Activated naive CD8-positive, alpha-beta T cell treated with anti-CD3 and anti-CD28 coated beads, Interleukin-2, amount 50 U/mL, for 24 hours (primary cell): ENCODE measurements at regions not wholly inside any gene's neighbourhood (a gene's known extent, or its start where the extent isn't known, plus 50 kb on each side); places are given as distances from the start of the nearest gene placed in this dataset.

ENCODE experiments used
- ATAC-seq: fragments of 150-1000 bp; cut with Tn5 transposase; one replicate; pipeline ENCODE4 v1.10.0; 2021
- DNase-seq: peaks from one replicate; pipeline ENCODE4 v3.0.0; 2021
- H3K27ac Mint-ChIP-seq: one replicate; pipeline ENCODE4 v1.8.0; 2021; ENCODE audit warnings: mild to moderate bottlenecking, mixed read lengths
- H3K27me3 Mint-ChIP-seq: one replicate; pipeline ENCODE4 v1.8.0; 2021; ENCODE audit warnings: mixed read lengths
- H3K36me3 Mint-ChIP-seq: one replicate; pipeline ENCODE4 v1.8.0; 2021; ENCODE audit warnings: low read depth, mixed read lengths
- H3K4me1 Mint-ChIP-seq: one replicate; pipeline ENCODE4 v1.8.0; 2021; ENCODE audit warnings: mixed read lengths
- H3K4me3 Mint-ChIP-seq: one replicate; pipeline ENCODE4 v1.8.0; 2021; ENCODE audit warnings: mild to moderate bottlenecking, moderate library complexity, mixed read lengths
- H3K9me3 Mint-ChIP-seq: one replicate; pipeline ENCODE4 v1.8.0; 2021; ENCODE audit warnings: mixed read lengths

DNA sequence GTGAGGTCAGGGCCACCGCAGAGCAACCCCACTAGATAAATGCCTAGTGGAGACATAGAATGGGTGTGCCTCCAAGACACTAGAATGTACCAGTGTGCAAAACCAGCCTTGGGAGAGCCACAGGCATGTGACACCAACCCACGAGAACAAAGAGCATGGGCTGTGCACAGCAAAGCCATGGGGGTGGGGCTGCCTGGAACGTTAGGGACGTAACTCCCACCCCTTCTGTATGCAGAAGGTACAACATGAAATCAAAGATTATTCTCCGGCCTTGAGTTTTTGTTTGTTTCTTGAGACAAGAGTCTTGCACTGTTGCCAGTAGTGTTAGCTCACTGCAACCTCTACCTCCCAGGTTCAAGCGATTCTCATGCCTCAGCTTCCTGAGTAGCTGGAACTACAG is 99.5 kb downstream of the MID1IP1 start:
- peaks cover 2% of the 10 kb centered on the region for H3K4me1 Mint-ChIP-seq
- ATAC-seq, result no peak
- peaks cover 2% of the 10 kb centered on the region for H3K27me3 Mint-ChIP-seq
- H3K4me3 Mint-ChIP-seq, result no peak overlapping the region
- no peaks in the 10 kb centered on the region for H3K36me3 Mint-ChIP-seq
- H3K27ac Mint-ChIP-seq, result no peak overlapping the region
- no peak for DNase-seq
- H3K9me3 Mint-ChIP-seq, result no peaks in the 10 kb centered on the region

- peaks cover 6% of the 10 kb centered on the region for H3K4me1 Mint-ChIP-seq
- H3K27ac Mint-ChIP-seq, result no peak overlapping the region
- no peak for ATAC-seq
Measured at GRCh38 chrX:38902972-38903492, 101.8 kb downstream of the MID1IP1 start.

DNA sequence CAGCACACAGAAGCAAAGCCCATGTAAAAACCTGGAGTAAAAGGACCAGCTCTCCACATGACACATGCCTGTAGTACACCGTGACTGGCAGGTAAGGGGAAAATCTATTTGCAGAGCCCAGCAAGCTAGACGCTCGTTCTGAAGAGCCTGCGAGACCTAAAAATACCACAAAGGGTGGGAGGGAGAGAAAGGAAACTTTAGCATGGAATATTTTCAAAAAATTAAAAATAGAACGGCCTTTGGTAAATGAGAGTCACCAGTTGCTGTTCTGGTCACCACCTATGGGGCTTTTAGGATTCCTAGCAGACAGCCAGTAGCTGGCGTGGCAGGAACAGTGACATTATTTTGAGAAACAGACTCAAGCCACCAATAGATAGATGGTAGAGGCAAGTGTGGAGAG is 115.5 kb downstream of the MID1IP1 start:
- H3K27ac Mint-ChIP-seq, result no peak overlapping the region
- DNase-seq (no peak), ATAC-seq (no peak)
- peaks cover 4% of the 10 kb centered on the region for H3K9me3 Mint-ChIP-seq
- peaks cover 2% of the 10 kb centered on the region for H3K4me1 Mint-ChIP-seq
- H3K27me3 Mint-ChIP-seq, result no peaks in the 10 kb centered on the region
- no peak overlapping the region for H3K4me3 Mint-ChIP-seq
- no peaks in the 10 kb centered on the region for H3K36me3 Mint-ChIP-seq

More at GRCh38 chrX:38902972-38903492, 101.8 kb downstream of the MID1IP1 start:
- no peaks in the 10 kb centered on the region for H3K9me3 Mint-ChIP-seq
- no peak for DNase-seq
- H3K27me3 Mint-ChIP-seq, result no peaks in the 10 kb centered on the region
- H3K4me3 Mint-ChIP-seq, result no peak overlapping the region
- no peaks in the 10 kb centered on the region for H3K36me3 Mint-ChIP-seq

DNA sequence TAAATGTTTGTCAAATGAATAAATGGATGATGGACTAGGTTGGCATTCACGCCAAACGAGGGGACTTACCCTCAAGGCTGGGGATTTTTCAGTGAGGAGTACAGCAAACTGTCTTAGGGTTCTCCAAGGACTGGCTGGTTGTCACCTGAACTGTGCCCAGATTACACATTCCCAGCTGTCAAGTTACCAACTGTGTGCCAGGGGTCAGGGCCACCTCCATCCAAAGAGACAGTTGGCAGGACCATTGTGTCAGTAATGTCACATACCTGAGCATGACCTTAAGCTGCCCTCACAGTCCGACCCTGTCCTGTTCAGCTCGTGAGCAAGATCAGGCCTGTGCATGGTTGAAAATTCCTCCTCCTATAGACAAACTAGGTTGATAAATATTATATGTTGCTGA is 116.7 kb downstream of the MID1IP1 start:
- no peak overlapping the region for H3K4me3 Mint-ChIP-seq
- H3K36me3 Mint-ChIP-seq, result no peaks in the 10 kb centered on the region
- no peak for ATAC-seq

GRCh38 chrX:38919202-38919601 is 117.9 kb downstream of the MID1IP1 start:
- no peak overlapping the region for H3K4me3 Mint-ChIP-seq
- peaks cover 2% of the 10 kb centered on the region for H3K4me1 Mint-ChIP-seq
- peaks cover under 1% of the 10 kb centered on the region for H3K9me3 Mint-ChIP-seq
- H3K27ac Mint-ChIP-seq, result no peak overlapping the region
- H3K27me3 Mint-ChIP-seq, result no peaks in the 10 kb centered on the region
- DNase-seq, result no peak
- H3K36me3 Mint-ChIP-seq, result no peaks in the 10 kb centered on the region
- ATAC-seq, result no peak

More for the DNA sequence above, 116.7 kb downstream of the MID1IP1 start:
- DNase-seq, result no peak
- Mint-ChIP-seq H3K9me3 (peaks cover 4% of the 10 kb centered on the region), H3K27ac (no peak overlapping the region), H3K4me1 (peaks cover 2% of the 10 kb centered on the region), H3K27me3 (no peaks in the 10 kb centered on the region)

- no peaks in the 10 kb centered on the region for H3K27me3 Mint-ChIP-seq
- ATAC-seq, result no peak
- no peak overlapping the region for H3K4me3 Mint-ChIP-seq
- no peak for DNase-seq
- H3K4me1 Mint-ChIP-seq, result peaks cover 2% of the 10 kb centered on the region
- H3K9me3 Mint-ChIP-seq, result no peaks in the 10 kb centered on the region
- no peak overlapping the region for H3K27ac Mint-ChIP-seq
- no peaks in the 10 kb centered on the region for H3K36me3 Mint-ChIP-seq
Measured at GRCh38 chrX:38919853-38920528, 118.7 kb downstream of the MID1IP1 start.

GRCh38 chrX:38923451-38923969 is 122.3 kb downstream of the MID1IP1 start:
- Mint-ChIP-seq H3K9me3 (no peaks in the 10 kb centered on the region), H3K4me1 (no peaks in the 10 kb centered on the region), H3K4me3 (no peak overlapping the region), H3K27me3 (no peaks in the 10 kb centered on the region), H3K27ac (no peak overlapping the region), H3K36me3 (no peaks in the 10 kb centered on the region)
- DNase-seq, result no peak
- no peak for ATAC-seq

DNA sequence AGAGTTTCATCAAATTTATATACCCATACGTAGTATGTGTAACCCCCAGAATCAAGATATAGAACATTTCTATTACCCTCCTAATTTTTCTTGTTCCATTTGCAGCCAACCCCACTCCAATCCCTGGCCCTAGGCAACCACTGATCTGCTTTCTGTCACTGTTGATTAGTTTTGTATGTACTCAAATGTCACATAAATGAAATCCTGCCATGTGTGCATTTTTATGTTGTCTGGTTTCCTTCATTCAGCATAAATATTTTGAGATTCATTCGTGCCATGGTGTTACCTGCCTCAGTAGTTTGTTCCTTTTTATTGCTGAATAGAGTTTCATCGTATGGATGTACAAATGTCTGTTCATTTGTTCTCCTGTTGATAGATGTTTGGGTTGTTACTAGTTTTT is 126.3 kb downstream of the MID1IP1 start:
- Mint-ChIP-seq H3K36me3 (no peaks in the 10 kb centered on the region), H3K4me1 (no peaks in the 10 kb centered on the region), H3K9me3 (no peaks in the 10 kb centered on the region), H3K27ac (no peak overlapping the region), H3K27me3 (no peaks in the 10 kb centered on the region), H3K4me3 (no peak overlapping the region)
- DNase-seq, result no peak
- no peak for ATAC-seq

DNA sequence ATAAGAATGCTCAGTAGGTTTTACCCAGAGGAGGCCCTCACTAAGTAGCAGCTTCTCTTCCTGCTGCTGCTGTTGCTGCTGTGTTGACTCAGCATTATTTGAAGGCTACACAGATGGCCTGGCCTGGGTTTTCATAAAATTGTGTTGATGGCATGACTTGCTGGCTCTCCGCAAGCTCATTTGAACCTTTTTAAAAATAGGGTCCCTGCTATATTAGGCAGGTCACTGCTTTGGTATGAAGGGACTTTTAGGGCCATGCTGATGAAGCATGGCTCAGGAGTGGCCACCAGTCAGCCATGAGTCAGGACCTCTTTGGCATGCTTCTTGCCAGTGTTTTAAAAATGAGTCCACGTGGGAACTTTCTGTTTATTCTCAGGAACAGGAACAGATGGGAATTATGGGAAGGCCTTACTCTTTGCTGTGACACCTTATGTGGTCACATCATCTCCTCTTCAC is 128.7 kb downstream of the MID1IP1 start:
- no peaks in the 10 kb centered on the region for H3K4me1 Mint-ChIP-seq
- no peak overlapping the region for H3K27ac Mint-ChIP-seq
- no peaks in the 10 kb centered on the region for H3K36me3 Mint-ChIP-seq
- no peak for ATAC-seq
- no peaks in the 10 kb centered on the region for H3K9me3 Mint-ChIP-seq
- no peak overlapping the region for H3K4me3 Mint-ChIP-seq
- no peak for DNase-seq
- no peaks in the 10 kb centered on the region for H3K27me3 Mint-ChIP-seq

DNA sequence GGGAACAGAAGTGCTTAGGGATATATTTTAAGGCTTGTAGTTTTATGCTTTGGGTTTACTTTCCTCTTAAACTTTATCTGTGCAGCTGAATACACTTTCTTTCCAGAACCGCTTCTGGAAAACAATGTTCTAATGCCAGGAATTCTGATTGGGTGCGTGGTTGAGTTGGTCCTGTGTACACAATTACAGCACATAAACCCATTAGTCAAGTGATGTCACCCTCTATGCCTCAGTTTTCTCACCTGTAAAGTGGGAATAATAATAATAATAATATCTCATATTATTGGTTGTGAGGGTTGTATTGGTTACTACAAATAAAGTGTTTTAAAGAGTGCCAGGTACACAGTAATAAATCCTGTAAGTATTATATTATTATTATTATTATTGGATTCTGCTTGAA is 129.2 kb downstream of the MID1IP1 start:
- H3K27me3 Mint-ChIP-seq, result no peaks in the 10 kb centered on the region
- ATAC-seq (no peak), DNase-seq (no peak)
- H3K9me3 Mint-ChIP-seq, result no peaks in the 10 kb centered on the region
- H3K36me3 Mint-ChIP-seq, result no peaks in the 10 kb centered on the region
- H3K4me1 Mint-ChIP-seq, result no peaks in the 10 kb centered on the region
- no peak overlapping the region for H3K4me3 Mint-ChIP-seq
- H3K27ac Mint-ChIP-seq, result no peak overlapping the region

GRCh38 chrX:38935561-38935960 is 134.3 kb downstream of the MID1IP1 start:
- H3K4me3 Mint-ChIP-seq, result no peak overlapping the region
- H3K9me3 Mint-ChIP-seq, result no peaks in the 10 kb centered on the region
- H3K27me3 Mint-ChIP-seq, result no peaks in the 10 kb centered on the region
- H3K4me1 Mint-ChIP-seq, result no peaks in the 10 kb centered on the region
- no peak overlapping the region for H3K27ac Mint-ChIP-seq
- DNase-seq, result no peak
- no peaks in the 10 kb centered on the region for H3K36me3 Mint-ChIP-seq
- no peak for ATAC-seq

DNA sequence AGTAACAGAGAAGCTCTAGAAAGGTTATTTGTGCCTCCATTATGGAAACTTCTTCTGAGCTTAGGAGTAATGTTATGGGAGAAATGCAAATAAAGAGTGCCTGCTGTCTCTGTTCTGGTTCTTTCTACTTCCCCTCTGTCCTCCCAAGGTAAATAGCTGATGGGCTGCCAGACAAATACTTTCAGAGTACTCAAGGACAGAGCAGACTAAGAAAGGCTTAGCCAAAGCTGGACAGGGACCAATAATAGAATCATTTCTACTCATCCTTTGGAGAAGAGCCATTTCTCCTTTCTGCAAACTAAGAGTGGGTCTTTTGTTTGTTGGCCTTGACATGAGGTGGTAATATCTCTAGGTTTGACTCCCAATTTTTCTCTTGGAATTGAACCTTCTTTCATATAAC is 136.1 kb downstream of the MID1IP1 start:
- Mint-ChIP-seq H3K4me3 (no peak overlapping the region), H3K9me3 (no peaks in the 10 kb centered on the region), H3K27me3 (no peaks in the 10 kb centered on the region), H3K36me3 (no peaks in the 10 kb centered on the region), H3K27ac (no peak overlapping the region), H3K4me1 (no peaks in the 10 kb centered on the region)
- ATAC-seq (no peak), DNase-seq (no peak)

- ATAC-seq, result no peak
- Mint-ChIP-seq H3K4me1 (no peaks in the 10 kb centered on the region), H3K27ac (no peak overlapping the region), H3K9me3 (no peaks in the 10 kb centered on the region), H3K4me3 (no peak overlapping the region), H3K36me3 (no peaks in the 10 kb centered on the region), H3K27me3 (no peaks in the 10 kb centered on the region)
- no peak for DNase-seq
Measured at GRCh38 chrX:38937926-38938325, 136.7 kb downstream of the MID1IP1 start.

GRCh38 chrX:38939067-38939466 is 137.8 kb downstream of the MID1IP1 start:
- ATAC-seq (no peak), DNase-seq (no peak)
- H3K27ac Mint-ChIP-seq, result no peak overlapping the region
- H3K27me3 Mint-ChIP-seq, result no peaks in the 10 kb centered on the region
- H3K4me3 Mint-ChIP-seq, result no peak overlapping the region
- no peaks in the 10 kb centered on the region for H3K4me1 Mint-ChIP-seq
- no peaks in the 10 kb centered on the region for H3K36me3 Mint-ChIP-seq
- H3K9me3 Mint-ChIP-seq, result no peaks in the 10 kb centered on the region

DNA sequence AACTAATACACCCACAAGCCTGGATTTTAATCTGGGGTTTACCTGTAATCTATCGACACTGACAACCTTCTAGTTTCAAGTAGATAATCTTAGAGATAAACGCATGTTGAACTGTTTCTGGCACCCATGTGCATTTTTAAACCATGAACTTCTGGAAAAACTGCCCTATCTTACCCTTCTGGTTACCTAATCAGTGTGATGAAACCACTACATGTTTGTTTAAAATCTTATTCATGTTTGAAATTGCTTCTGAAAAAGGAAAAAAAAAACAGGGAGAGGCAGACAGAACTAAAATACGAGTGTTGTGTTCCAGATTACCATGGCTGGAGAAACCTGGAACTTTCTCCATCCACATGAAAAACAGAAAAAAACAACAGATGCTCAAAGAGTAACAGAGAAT is 139.3 kb downstream of the MID1IP1 start:
- Mint-ChIP-seq H3K9me3 (no peaks in the 10 kb centered on the region), H3K4me3 (no peak overlapping the region)

More for the DNA sequence above, 139.3 kb downstream of the MID1IP1 start:
- Mint-ChIP-seq H3K36me3 (no peaks in the 10 kb centered on the region), H3K27me3 (no peaks in the 10 kb centered on the region), H3K27ac (no peak overlapping the region), H3K4me1 (no peaks in the 10 kb centered on the region)
- DNase-seq (no peak), ATAC-seq (no peak)
